ENCODE measurements at regions not wholly inside any gene's neighbourhood (a gene's known extent, or its start where the extent isn't known, plus 50 kb on each side); places are given as distances from the start of the nearest gene placed in this dataset.

DNA sequence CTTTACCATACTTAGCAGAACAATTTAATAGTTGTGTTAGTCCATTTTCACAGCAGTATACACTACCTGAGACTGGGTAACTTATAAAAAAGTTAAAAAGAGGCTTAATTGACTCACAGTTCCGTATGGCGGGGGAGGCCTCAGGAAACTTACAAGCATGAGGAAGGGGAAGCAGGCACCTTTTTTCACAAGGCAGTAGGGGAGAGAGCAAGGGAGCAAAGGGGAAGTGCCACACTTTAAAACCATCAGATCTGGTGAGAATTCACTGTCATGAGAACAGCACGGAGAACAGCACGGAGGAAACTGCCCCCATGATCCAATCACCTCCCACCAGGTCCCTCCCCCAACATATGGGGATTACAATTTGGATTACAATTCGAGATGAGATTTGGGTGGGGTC is 269.9 kb downstream of the MTRR start:
- DNase-seq (ENCODE audit: low read depth): no peak

DNA sequence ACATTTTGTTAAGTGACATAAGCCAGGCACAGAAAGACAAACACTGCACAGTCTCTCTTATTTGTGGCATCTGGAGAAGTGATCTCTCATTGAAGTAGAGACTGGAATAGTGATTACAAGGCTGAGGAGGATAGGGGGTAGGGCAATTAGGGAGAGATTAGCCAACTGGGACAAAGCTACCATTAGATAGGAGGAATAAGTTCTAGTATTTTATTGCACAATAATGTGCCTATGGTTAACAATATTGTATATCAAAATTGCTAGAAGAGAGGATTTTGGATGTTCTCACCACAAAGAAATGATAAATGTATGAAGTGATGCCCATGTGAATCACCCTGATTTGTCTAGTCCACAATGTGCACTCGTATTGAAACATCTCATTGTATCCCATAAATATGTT is 281.8 kb downstream of the MTRR start:
- DNase-seq (ENCODE audit: low read depth): no peak

DNA sequence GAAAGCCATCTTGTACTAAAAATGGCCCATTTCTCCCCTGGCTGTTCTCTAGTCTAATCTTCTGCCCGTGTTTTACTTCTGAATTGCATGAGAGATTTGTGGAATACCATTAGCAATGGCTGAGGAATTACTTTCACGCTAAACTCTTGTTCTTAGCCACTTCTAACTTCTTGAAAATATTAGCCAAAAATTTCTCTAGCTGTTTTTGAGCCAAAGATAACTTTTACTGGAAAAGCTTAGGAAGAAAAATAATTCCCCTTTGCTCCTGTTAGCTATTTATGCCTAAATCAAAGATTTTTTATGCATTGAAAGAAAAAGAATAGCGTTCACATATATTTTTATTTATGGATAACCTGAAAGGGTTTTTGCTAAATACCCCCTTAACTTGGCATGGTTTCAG is 287.8 kb downstream of the MTRR start:
- no peak for DNase-seq (ENCODE audit: low read depth)

DNA sequence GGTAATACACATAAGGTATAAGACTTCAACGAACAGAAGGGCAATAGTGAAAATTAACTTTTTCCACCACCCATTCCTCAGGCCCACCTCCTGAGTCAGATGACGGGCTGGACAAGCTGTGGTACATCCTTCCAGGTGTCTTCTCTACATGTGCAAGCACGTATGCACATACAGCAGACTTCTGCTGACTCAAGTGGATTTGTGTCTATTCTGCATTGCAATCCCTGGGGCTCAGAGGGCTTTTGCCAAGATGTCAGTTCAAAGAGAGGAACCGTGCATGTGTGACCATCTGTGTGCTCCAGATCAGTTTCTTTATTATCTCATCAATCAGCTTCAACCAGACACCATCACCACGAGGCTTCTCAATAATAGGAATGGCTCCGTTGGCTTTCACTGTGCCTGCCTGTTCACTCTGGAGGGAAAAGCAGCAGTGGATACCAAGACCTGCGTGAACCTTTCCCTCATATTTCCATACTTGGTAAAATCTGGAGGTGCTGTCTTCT is 288.4 kb downstream of the MTRR start:
- DNase-seq (ENCODE audit: low read depth): no peak

DNA sequence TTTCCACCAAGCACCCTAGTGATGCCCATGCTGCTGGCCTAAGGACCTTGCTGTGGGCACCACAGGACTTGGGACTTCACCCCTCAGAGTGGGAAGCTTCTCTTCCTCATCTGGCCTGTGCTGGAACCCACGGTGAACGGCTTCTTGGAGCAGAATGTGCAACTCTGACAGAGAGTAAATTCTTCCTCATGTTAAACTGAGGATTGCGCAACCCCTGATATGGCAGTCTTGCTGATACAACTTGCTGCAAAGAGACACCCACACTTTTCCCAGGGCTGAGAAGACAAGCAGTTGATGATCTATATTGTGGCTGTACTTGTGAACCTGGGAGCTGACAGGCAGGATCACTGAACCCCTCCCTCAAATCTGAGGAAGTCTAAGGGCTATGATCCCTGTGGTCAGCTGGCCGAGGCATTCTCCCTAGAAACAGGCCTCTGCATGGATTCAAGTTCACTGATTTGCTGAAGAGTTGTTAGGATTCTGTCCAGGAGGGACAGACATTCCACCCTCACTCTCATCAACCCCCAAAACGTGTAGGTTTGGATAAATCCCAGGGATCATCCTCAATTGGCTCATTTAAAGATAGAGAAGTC is 307.2 kb downstream of the MTRR start:
- no peak for DNase-seq (ENCODE audit: low read depth)

DNA sequence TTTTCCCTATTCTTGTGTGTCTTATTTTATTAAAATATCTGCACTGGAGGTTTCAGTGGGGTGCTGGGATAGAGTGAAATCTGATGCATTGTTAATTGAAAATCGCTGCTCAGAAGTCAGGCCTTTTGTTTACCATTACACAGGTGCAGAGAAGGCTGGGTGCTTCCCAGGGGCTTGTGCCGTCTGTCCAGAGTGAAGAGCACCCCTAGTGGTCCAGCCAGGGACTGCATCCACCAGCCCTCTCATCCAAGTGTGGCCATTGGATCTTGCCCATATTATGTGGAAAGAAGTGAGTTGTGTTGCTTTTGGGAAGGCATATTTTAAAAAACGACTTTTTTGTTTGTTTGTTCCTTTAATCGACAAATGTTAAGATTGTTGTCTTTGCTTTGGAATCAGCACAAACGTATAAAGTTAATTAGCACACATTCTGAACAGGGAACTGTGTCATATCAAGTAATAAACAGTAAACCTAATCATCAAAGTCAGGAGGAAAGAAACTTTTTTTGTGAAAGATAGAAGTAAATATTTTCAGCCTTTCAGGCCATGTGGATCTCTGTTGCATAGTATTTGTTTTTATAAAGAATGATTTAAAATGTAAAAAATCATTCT is 315.6 kb downstream of the MTRR start:
- no peak for DNase-seq (ENCODE audit: low read depth)

DNA sequence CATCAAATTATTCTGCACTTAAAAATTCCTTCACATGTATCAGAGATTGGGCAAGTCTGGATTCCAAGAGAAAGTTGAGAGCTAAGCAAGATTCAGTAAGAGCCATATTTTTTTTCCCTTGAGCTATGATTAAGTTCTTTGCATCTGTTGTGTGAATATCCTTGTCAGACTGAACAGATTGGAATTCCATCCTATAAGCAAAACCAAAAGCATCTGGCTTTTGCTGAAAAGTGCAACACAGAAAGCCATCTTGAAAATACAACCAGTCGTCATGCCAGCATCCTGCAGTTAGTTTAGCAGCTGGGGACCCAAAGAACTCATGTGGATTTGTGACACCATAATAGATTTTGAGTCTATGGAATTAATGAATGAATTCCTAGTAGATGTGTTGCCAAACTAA is 316.9 kb downstream of the MTRR start:
- DNase-seq (ENCODE audit: low read depth): no peak

DNA sequence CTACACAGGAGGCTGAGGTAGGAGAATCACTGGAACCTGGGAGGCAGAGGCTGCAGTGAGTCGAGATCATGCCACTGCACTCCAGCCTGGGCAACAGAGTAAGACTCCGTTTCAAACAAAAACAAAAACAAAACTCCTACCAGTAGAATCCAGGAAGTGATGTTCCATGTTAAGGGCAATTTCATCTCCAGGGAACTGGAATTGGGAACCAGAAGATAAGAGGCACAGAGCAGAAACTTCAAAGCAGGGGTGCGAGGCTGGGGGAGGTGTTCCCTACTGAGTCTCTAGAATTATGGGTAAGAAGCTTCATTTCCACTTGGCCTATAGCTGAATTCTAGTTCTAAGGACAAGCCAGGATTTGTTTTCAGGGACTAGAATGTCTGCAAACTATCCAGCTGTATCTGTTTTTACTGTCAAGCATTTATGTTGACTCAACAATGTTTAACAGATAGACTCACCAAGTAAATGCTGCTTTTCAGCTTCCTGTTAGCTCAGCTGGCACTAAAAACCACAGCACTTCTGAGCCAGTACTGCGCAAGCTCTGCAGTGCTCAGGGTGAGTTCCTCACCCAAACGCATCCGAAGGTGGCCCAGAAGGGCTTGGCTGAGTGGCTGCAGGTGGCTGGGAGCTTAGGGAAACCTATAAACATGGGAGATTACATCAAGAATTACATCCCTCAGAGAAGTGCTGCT is 320.1 kb downstream of the MTRR start:
- DNase-seq (ENCODE audit: low read depth): no peak

DNA sequence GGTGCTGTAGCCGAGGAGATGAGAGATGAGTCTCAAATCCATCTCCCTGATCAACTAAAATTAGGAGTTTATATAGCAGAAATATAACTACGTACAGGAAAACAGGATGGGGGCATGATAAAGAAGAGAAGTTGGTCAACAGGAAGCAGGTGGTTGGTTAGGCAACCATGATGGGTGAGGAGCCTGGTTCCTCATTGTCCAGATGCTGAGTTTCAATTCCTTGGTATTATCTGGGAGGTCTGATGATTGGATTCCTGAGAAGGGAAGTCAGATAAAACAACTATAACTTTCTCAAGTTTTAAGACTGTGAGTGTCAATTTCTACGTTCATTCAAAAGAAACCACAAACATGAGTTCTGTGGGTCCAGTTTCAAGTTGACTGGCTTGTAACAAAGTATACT is 323.9 kb downstream of the MTRR start:
- no peak for DNase-seq (ENCODE audit: low read depth)

DNA sequence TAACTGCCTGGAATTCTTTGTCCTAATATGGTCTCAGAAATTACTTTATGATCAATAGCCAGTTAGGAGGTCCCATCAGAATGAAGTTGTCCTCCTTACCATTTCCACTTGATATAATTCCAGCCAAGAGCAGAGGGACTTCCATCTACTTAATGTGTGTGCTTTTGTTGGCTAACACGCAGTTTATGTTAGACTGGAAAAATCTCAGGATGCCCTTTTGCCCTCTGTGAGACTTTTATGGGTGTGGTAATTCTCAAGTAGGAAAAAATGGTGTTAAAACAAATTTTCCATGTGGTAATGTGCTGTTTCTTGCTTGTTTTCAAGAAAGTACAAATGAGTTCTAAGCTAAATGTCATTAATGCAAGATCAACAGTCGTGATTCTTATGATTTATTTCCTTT is 327.1 kb downstream of the MTRR start:
- no peak for DNase-seq (ENCODE audit: low read depth)

DNA sequence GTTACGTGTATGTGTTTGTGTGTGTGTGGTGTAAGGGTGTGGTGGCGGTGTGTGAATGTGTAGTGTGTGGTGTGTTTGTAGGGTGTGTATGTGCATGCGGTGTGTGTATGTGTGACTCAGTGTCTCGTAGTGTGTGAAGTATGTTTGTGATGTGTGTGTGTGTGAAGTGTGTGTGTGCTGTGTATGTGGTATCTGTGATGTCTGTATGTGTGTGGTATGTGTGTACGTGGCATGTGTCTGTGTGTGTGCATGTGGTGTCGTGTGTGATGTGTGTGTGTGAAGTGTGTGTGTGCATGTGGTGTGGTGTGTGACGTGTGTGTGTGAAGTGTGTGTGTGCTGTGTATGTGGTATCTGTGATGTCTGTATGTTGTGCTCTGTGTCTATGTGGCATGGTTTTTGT is 339.4 kb downstream of the MTRR start:
- no peak for DNase-seq (ENCODE audit: low read depth)

DNA sequence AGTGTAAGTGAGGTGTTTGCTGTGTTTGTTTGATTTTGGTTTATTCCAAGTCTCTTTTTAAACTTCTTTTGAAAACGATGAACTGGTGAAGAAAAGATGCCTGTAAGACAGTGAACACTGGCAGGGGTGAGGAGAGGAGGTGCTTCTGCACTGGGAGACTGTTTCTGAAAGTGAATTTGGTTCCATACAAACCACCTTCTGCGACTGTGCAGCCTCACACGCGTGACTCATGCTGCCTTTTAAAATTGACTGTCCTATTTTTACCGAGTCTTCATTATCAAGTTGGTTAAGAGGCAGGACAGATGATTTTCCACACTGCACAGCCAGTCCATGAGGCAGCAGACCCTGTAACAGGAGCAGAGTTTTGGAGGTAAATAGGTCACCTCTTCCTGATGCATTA is 340.6 kb downstream of the MTRR start:
- DNase-seq (ENCODE audit: low read depth): no peak

DNA sequence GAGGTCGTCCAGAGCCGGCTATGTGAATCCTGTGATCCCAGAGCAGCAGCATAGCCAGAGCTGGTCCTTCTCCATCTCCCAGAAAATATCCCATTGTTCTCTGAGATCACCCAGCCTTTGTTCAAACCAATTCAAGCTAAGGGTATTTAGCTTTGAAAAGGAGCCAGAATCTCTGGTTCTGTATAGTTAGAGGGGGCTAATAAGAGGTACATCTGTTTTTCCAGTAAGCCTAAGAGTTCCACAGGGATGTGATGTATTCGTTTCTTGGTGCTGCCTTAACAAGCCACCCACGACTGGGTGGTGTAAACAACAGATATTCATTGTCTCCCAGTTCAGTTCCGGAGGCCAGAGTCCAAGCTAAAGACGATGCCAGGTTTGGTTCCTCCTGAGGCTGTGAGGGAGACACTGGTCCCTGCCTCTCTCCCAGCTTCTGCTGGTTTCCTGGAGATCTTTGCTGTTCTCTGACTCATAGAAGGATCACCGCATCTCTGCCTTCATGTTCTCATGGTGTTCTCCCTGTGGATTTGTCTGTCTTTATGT is 344.8 kb downstream of the MTRR start:
- no peak for DNase-seq (ENCODE audit: low read depth)

DNA sequence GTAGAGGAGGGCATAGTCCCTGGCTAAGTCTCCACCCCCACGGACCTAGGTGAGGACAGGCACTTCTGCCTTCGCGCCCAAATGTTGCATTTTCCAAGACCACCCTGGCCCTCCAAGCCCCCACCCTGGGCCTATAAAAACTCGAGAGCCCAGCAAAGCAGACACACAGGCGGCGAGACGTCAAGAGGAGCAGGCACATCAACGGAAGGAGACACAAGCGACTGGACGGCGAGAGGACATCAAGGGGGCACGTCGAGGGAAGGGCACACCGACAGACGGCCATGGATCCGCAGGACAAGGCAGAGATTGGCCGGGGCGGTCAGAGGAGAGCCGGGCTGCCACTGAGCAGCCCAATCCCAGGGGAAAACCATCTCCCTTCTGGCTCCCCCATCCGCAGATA is 348.0 kb downstream of the MTRR start:
- DNase-seq (ENCODE audit: low read depth): no peak

DNA sequence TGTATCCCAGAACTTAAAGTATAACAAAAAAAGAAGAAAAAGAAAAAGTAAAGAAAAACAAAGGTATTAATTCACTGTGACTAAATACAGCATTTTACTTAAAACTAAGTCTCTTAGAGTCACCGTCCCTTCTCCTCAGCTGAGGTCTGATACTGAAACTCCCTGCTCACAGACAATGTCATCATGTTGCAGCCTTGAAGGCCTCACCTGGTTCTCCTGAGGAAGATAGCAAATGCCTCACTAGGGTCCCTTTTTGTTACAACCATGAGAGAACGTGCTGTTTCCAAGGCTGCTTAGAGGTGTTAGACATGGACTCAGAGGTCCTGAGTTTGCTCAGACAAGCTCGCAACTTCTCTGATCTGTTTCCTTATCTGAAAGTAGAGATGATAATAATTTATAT is 357.2 kb downstream of the MTRR start:
- DNase-seq (ENCODE audit: low read depth): no peak

DNA sequence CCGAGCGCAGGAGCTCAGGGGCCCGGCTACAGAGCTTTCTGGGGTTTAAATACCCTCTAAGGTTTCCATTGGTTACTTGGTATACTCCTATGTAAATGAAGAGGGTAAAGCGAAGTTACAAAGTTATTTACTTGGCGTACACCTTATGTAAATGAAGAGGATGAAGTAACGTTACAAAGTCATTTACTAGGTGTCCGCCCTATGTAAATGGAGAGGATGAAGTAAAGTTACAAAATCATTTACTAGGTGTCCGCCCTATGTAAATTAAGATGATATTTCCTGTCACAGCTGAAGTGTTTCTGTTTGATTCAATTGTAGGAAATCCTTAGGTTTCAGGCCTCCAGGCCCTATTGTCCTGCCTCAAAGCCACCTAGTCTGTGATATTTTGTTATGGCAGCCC is 358.2 kb downstream of the MTRR start:
- DNase-seq (ENCODE audit: low read depth): no peak

DNA sequence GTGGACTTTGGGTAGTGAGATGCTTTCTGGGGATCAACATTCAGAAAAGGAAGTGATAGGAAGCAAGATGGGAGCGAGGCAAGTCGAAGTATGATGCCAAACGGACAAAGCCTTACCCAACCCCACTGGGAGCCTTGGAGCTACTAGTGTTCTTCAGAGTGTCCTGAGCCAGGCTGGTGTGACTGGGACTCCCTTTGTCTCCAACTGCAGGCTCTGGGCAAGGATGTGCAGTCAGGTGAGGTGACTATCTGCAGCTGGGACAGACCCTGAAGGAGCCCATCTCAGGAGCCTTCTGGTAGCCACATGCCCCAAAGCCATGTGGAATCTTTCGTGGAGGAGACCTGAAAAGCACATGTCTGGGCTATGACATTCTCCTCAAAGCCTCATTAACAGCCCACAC is 360.6 kb downstream of the MTRR start:
- DNase-seq (ENCODE audit: low read depth): no peak

DNA sequence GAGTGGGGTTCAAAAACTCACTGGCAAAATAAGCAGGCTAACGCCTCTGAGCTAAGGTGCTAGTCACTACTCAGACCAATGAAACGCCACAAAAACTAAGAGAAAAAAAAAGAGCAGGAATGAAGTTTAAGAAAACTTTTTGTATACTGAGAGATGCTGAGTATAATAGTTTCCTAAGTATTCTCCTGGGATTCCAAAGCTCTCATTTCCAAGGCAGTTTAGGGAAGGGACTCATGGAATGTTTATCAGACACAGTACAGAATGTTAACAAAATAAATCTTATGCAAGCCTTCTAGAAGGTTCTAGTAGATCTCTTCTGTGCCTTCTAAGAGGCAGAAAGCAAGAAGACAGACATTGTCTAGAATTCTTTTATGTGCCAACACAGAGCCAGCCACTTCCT is 361.9 kb downstream of the MTRR start:
- DNase-seq (ENCODE audit: low read depth): no peak

DNA sequence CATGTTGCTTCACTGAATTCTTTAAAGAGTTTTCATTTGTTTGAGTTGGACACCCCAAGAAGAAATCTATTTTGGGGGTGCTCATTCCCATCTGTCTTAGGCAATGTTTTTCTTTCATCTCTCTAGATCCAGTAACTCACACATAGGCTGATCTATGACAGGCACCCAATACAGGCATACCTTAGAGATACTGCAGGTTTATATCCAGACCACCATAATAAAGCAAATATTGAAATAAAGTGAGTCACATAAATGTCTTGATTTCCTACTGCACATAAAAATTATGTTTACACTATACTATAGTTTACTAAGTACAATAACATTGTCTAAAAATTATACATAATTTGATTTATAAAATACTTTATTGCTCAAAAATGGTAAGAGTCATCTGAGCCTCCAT is 364.5 kb downstream of the MTRR start:
- DNase-seq (ENCODE audit: low read depth): no peak

DNA sequence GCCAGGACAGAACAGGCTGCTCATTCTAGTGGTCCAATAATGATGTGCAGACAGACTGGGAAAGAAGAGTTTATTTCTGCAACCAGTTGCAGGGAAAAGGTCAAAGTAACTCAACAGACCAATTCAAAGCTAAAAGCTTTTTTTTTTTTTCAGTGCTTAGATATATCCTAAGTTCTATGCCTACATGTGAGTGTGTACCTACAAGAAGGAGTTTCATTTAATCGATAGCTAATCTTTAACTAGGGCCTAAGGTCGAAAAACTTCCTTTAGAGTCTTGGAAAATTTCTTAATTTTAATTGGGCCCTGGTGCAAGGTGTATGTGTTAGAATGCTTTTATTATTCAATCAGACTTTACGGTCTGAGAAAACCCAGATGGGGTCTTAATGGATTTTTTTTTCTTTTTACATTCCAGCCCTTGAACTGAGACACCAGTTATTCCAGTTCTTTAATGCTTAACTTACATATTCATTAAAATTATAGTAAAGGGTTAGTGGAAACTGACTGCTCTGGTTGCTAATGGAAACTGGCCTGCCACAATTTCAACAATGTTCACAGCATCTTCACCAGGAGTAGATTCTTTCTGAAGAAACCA is 365.3 kb downstream of the MTRR start:
- DNase-seq (ENCODE audit: low read depth): no peak

DNA sequence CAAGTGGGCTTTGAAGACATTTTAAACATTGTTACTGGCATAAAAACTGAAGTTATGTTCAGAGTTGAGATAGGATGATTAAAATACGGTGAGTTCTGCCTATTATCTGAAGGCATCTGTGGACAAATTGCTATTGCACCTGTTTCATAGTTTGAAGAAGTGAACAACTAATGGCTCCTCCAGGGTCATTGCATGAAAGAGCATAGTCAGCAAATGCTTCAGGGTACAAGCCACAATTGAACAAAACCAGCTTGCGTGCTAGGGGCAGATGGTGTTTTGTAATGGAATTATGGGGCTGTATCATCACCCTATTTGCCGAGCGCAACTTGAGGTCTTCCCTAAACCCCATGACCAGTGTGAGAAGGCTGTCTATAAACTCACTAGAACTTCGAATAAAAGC is 369.1 kb downstream of the MTRR start:
- no peak for DNase-seq (ENCODE audit: low read depth)

DNA sequence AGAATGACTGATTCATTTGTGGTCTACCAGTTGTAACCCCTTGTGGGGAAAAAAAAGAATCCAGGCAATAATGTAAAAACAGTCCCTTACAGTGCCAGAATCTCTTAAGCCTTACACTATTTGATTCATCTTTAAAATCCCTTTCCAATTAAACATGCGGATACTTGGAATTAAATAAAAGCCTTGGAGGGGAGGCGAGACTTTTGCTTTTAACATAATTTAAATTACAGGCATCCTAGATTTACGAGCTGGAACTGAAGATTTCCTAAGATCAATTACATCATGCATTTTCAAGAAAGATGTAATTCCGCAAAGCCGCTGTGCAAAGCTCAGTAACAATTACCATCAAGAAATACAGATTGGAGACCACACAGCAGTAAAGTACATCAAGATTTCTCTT is 370.2 kb downstream of the MTRR start:
- DNase-seq (ENCODE audit: low read depth): no peak

DNA sequence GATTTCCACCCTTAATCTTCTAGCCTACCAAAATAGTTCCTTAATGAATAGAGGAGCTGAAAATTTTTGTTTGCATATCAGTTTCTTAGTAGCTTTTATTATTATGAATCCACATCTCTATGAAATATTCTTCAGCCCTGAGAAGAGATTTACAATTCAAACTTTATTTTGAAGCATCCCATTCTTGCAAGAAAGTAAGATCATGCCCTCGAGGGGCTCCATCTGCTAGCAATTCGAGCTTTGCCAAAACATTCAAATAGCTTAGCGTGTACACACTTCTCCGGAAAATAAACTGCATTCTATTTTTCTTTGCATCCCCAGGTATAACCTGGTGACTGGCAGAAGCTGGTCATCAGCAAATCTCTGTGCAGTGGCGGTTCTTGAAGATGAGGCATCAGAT is 370.7 kb downstream of the MTRR start:
- no peak for DNase-seq (ENCODE audit: low read depth)

Data from fibroblast of gingiva (primary cell).